ENCODE measurements at regions not wholly inside any gene's neighbourhood (a gene's known extent, or its start where the extent isn't known, plus 50 kb on each side); places are given as distances from the start of the nearest gene placed in this dataset.

DNA sequence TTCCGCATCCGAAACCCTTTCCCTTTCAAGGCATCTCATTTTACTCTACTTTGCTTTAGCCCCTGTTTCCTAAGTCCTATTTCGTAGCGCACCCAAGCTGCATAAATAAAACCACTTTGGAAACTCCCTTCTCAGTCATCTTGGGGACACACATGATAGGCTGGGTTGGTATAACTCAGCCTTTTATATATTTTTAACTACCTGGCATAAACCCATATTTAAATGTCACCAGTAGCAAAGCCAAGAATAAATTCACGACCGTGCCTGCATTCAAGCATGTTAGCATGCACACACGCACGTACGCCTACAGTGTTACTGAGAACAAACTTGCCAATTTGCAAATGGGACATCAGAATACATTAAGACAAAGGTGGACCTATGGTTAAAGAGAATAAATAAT, 564.7 kb upstream of the PIK3C3 start:
- TF ChIP-seq, protein P1, sequence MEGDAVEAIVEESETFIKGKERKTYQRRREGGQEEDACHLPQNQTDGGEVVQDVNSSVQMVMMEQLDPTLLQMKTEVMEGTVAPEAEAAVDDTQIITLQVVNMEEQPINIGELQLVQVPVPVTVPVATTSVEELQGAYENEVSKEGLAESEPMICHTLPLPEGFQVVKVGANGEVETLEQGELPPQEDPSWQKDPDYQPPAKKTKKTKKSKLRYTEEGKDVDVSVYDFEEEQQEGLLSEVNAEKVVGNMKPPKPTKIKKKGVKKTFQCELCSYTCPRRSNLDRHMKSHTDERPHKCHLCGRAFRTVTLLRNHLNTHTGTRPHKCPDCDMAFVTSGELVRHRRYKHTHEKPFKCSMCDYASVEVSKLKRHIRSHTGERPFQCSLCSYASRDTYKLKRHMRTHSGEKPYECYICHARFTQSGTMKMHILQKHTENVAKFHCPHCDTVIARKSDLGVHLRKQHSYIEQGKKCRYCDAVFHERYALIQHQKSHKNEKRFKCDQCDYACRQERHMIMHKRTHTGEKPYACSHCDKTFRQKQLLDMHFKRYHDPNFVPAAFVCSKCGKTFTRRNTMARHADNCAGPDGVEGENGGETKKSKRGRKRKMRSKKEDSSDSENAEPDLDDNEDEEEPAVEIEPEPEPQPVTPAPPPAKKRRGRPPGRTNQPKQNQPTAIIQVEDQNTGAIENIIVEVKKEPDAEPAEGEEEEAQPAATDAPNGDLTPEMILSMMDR (IDR thresholded peaks at IDR 0.05), result no peak
- TF ChIP-seq POLR2A (IDR thresholded peaks at IDR 0.05), result no peak

All from Peyer's patch (tissue), 4 donors.